ENCODE measurements at regions not wholly inside any gene's neighbourhood (a gene's known extent, or its start where the extent isn't known, plus 50 kb on each side); places are given as distances from the start of the nearest gene placed in this dataset.

GRCh38 chr10:24000271-24000813, 208.6 kb upstream of the KIAA1217 start:
- POLR2A ChIA-PET = no interaction called here
- CTCF ChIA-PET = no interaction called here

GRCh38 chr10:24006741-24007140, 202.2 kb upstream of the KIAA1217 start:
- POLR2A ChIA-PET = no interaction called here

DNA sequence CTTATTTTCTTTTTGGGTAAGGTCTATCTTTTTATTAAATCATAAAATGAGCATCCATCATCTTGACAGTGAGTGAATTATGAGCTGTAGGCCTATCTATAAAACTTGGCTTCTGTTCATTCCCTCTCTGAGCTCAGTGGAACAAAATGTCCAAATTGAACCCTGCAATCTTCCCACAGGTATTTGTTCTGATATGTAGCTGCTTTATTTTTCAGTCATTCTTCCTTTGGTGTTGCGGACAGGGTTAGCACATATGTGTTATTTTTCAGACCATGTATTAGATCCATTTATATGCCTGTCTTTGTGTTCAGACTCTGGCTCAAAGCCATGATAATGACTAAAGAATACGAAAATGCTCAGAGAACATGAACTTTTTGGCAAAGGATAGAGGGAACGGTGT, 201.6 kb upstream of the KIAA1217 start:
- ChIA-PET POLR2A (no interaction called here), CTCF (interaction anchor here (1.0 kb wide), 1 partner anchor 14 kb away, joined by 3 read pairs; no protein-coding TSS in a partner anchor)

More at GRCh38 chr10:24006741-24007140, 202.2 kb upstream of the KIAA1217 start:
- CTCF ChIA-PET = interaction anchor here (1.0 kb wide), 1 partner anchor 13 kb away, joined by 3 read pairs; no protein-coding TSS in a partner anchor

DNA sequence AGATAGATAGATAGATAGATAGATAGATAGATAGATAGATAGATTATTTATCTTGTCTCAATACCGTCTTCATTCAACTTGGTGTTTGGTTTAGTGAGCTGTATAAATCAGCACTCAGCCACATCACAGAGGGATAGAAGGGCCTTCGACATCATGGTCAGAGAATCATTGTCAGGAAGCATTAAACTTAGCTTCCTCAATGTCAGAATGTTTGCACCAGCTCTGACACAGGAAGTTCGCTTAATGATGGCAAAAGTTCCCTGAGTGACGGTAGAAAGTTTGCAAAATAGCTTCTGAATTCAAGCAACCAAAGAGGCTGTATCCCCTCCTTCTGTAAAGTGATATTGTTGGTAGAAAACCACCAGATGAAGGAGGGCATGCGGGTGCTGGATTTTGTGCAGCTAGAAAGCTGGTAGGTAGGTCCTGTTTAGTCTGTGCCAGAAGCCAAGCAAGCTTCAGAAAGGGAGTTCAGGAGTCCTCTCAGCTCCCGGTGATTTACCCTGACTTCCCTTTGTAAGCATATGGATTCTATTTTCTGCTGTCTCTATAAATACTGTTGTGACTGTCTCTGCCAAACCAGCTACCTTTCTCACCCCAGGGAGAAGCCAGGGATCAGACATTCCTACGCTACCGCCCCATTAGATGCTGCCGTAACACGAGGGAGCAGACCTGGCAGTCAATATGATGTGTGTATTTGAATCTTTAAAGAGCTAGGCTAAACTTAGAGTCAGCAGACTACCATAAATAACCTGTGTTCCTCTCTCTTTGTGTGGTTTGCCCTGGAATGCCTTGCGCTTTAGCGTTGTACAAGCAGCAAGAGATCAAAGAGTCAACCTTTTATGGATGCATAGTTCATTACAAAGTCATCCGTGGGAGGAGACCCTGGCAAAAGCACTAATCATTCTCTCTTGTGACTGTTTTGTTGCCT, 200.5 kb upstream of the KIAA1217 start:
- POLR2A ChIA-PET = no interaction called here
- CTCF ChIA-PET = no interaction called here

DNA sequence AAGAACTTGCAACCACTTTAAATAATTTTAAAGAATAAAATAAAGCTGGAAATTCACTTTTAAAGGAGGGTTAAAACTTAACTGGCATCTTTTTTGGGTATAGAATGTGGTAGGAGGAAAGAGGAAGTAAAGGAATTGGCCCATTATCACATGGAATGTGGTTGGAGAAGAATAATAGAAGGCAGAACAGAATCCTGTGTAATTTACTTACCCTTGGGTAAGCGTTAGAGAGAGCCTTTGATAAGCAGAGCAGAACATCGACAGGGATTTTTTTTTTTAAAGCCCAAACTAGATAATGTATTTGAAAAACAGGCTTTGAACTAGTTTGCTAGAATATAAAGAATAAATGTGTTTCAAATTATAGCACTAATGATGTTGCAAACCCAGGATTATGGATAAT, 199.8 kb upstream of the KIAA1217 start:
- ChIA-PET POLR2A (no interaction called here), CTCF (no interaction called here)

DNA sequence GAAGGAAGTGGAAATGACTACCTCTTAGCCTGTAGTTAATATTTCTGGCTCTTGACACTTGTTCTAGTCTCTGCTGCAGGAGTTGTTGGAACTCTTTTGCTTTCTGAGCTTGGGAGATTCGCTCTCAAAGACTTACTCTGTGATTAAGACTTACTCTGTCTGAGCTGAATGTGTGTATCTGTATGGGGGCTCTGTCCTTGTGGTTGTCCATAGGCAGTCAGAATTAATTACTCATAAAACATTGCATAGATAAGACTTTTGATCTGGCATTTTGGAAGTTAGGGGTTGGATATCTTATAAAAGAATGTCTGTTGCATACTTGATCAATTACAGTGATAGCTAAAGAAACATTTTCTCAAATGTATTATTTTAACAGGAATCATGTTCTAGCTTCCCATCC, 199.2 kb upstream of the KIAA1217 start:
- ChIA-PET POLR2A (no interaction called here), CTCF (no interaction called here)

DNA sequence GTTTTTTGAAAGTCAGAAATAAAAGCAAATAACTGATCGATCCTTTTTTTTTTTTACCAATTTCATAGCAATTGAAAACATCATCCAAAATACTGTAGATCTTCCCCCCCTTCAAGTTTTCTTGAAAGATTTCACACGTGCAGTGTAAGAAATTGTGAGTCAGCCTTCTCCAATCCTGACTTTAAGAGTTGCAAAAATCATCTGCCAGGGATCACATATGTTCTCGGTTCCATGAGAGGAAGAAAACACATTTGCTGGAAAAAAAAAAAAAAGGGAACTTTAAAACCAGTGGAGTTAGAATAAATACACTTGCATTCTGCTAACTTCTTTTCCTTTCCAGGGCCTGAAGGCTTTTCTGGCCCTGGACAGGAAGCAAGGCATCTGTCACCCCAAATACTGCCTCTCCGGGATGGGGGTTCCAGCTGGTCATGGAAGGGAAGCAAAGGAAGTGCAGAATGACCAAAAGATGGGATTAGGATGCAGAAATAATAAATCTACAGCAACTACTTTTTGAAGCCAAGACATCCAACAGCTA, 198.4 kb upstream of the KIAA1217 start:
- ChIA-PET CTCF (no interaction called here), POLR2A (no interaction called here)

DNA sequence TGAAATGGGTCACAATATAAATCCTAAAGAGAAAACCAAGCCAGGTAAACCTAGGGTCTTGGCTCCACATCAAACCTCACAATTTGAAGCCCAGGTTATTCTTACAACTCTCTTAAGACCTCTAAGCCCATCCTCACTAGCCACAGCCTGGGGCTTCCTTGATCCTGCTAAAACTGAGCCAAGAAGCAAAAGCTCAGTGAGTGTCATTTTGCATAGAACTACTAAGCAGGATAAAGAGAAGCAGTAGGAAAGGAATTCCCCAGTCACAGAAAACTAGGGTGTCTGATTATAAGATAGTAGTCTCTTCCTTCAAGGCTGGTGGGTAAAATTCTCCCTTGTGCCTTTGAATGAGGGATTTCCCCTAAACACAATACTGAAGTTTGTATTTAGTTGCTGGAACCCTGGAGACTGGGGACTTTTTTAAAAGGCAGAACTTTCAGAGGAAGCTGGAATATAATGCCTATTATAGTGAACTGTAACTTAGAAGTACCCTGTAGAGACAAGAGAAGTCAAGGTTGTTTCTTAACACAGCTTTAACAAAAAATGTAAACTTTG, 196.6 kb upstream of the KIAA1217 start:
- ChIA-PET POLR2A (no interaction called here), CTCF (no interaction called here)

DNA sequence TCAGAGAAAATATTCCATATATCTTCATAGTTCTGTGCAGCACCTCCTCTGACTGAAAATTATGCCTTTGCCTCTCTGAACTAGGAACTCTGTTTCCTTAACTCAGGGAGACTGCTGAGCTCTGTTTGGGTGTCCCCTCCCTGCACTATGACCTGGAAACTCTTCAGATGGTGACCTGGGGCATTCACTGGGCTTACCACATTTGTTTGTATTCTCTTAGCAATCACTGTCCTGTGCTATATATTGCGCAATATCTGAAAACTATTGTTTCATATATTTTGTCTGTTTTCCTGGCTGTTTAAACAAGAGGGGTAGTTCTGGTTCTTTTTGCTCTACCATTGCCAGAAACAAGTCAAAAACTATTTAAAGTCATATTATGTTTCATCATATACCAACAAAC, 181.8 kb upstream of the KIAA1217 start:
- POLR2A ChIA-PET = no interaction called here
- CTCF ChIA-PET = no interaction called here

DNA sequence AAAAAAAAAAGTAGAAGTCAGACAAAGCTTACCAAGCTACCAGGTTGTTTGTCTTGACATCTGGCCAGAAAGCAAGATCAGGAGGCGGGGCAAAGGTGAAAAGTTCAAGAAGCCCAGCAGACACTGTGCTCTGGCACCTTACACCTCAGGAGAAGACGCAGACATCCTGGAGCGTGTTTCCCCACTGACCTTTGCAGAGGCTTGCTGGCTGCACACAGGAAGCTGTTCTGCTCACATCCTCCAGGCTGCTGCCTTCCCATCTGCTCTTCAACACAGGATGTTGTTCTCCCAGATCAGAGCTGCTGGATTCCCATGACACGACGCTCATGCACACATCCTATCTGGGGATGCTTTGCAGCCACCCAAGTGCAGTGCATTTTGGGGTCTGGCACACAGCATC, 174.4 kb upstream of the KIAA1217 start:
- CTCF ChIA-PET = interaction anchor here (0.5 kb wide), 1 partner anchor 135 kb away, joined by 3 read pairs; no protein-coding TSS in a partner anchor

DNA sequence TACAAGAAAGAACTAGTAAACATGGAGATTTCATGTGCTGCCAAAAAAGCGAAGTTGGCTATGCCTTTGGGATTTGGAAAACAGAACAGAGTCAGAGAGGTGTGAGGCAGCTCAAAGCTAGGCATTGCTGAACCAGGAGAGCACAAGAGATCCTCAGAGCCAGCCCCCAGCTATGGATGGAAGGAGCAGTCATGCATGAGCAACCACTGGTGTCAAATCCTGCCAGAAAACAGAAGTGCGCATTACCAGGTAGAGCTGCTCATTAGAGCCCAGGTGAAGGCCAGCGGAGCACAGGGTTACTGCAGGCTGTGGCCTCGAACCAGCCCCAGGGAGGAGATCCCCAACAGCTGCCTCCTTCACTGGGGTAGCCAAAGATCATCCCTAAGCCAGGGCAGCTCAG, 173.2 kb upstream of the KIAA1217 start:
- POLR2A ChIA-PET = no interaction called here

More for the DNA sequence above, 174.4 kb upstream of the KIAA1217 start:
- POLR2A ChIA-PET = no interaction called here

GRCh38 chr10:24039315-24039714, 169.6 kb upstream of the KIAA1217 start:
- POLR2A ChIA-PET = no interaction called here
- CTCF ChIA-PET = no interaction called here

More for the DNA sequence above, 173.2 kb upstream of the KIAA1217 start:
- CTCF ChIA-PET = no interaction called here

GRCh38 chr10:24039897-24040296, 169.0 kb upstream of the KIAA1217 start:
- CTCF ChIA-PET = no interaction called here

GRCh38 chr10:24041034-24041433, 167.9 kb upstream of the KIAA1217 start:
- ChIA-PET CTCF (no interaction called here), POLR2A (no interaction called here)

More at GRCh38 chr10:24039897-24040296, 169.0 kb upstream of the KIAA1217 start:
- POLR2A ChIA-PET = no interaction called here

GRCh38 chr10:24041834-24042233, 167.1 kb upstream of the KIAA1217 start:
- CTCF ChIA-PET = no interaction called here
- POLR2A ChIA-PET = no interaction called here

GRCh38 chr10:24042884-24043283, 166.1 kb upstream of the KIAA1217 start:
- ChIA-PET POLR2A (no interaction called here), CTCF (no interaction called here)

DNA sequence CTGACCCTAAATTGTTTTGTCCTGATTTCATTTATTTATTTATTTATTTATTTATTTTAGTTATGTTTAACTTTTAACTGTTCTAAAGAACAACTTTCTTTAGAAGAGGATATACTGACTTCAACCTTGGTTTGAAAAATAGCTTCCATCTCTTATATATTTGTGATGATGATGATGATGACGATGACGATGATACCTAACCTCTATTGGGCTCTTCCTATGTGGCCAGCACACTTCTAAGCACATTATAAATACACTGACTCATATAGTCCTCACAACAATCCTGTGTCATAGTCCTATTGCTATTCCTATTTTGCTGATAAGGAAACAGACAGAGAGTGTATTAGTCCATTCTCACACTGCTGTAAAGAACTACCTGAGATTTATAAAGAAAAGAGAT, 162.9 kb upstream of the KIAA1217 start:
- CTCF ChIA-PET = no interaction called here
- POLR2A ChIA-PET = no interaction called here

GRCh38 chr10:24047176-24047575, 161.8 kb upstream of the KIAA1217 start:
- POLR2A ChIA-PET = no interaction called here
- CTCF ChIA-PET = no interaction called here

- CTCF ChIA-PET = no interaction called here
- POLR2A ChIA-PET = no interaction called here
Observed at GRCh38 chr10:24054421-24054820, 154.5 kb upstream of the KIAA1217 start.

DNA sequence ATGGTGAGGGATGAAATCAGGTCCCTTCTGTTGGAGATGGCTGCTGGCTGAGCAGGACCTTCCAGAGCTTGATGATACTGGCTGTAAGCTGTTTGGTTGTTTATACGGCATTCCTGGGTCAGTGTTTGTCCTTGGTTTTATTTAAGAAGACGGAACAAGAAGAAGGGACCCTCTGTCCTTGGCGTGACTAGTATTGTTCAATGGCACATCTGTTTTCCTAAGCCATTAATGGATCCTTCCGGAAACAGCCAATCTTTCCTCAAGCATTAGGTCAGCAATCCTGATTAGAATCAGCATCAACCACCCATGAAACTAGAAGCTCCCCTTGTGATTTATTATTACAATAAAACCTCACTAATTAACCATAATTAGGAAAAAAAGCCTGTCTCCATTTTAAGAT, 128.7 kb upstream of the KIAA1217 start:
- POLR2A ChIA-PET = no interaction called here
- CTCF ChIA-PET = no interaction called here

Measured in activated CD8-positive, alpha-beta memory T cell treated with anti-CD3 and anti-CD28 coated beads for 36 hours (primary cell).